GM12874 (cell line): ENCODE measurements at regions not wholly inside any gene's neighbourhood (a gene's known extent, or its start where the extent isn't known, plus 50 kb on each side); places are given as distances from the start of the nearest gene placed in this dataset.

Source experiments
- TF ChIP-seq, protein P1 (sequence below): IDR thresholded peaks from 2 replicates; pipeline ENCODE4 v1.5.1; 2011; ENCODE audit warnings: low read depth, mild to moderate bottlenecking, control low read depth, low read length, moderate library complexity; ENCODE audit not compliant: insufficient read depth

DNA sequence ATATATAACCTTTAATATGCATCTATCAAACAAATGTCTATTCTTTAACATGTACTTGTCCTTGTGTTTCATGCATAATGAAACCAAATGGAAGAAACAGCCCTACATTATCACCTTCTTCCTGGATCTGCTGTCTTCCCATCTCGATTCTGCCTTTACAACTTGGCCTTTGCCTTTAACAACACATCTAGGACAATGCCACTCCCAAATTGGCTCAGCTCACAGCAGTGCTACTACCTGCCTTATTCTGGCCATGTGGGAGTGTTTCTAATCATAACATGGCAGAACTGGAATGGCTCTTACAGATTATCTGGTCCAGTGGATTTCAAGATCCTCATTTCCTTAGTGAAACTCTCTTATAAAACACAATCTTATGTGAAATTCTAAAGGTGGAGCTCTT, 176.5 kb downstream of the CARTPT start:
- TF ChIP-seq, protein P1, sequence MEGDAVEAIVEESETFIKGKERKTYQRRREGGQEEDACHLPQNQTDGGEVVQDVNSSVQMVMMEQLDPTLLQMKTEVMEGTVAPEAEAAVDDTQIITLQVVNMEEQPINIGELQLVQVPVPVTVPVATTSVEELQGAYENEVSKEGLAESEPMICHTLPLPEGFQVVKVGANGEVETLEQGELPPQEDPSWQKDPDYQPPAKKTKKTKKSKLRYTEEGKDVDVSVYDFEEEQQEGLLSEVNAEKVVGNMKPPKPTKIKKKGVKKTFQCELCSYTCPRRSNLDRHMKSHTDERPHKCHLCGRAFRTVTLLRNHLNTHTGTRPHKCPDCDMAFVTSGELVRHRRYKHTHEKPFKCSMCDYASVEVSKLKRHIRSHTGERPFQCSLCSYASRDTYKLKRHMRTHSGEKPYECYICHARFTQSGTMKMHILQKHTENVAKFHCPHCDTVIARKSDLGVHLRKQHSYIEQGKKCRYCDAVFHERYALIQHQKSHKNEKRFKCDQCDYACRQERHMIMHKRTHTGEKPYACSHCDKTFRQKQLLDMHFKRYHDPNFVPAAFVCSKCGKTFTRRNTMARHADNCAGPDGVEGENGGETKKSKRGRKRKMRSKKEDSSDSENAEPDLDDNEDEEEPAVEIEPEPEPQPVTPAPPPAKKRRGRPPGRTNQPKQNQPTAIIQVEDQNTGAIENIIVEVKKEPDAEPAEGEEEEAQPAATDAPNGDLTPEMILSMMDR: no peak

DNA sequence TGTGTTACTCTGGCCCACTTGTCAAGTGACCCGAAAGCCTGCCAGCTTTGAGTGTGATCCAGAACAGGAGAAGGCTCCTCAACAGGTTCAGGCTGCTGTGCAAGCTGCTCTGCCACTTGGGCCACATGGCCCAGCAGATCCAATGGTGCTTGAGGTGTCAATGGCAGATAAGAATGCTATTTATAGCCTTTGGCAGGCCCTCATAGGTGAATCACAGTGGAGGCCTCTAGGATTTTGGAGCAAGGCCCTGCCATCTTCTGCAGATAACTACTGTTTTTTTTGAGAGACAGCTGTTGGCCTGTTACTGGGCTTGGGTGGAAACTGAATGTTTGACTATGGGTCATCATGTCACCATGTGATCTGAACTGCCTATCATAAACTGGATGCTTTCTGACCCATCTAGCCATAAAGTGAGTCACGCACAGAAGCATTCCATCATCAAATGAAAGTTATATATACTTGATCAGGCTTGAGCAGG, 180.8 kb downstream of the CARTPT start:
- TF ChIP-seq, protein P1: no peak

DNA sequence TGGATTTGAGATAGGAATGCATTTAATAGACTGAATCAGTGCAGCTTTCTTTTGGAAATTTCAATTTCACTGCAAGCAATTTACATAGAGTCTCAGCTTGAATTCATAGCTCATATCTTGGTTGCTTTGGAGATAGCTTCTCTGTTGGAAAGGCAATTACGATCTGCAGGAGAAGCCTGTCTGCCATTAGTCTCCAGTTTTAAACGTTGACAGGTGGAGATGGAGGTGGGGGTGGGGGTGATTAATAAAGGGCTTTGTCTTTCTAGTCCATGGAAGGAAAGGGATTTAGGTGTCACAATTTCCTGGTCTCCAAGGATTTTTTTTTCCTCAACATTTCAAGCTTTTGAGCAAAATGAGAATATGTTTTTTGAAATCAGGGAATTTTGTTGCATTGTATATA, 184.7 kb downstream of the CARTPT start:
- TF ChIP-seq, protein P1: no peak

DNA sequence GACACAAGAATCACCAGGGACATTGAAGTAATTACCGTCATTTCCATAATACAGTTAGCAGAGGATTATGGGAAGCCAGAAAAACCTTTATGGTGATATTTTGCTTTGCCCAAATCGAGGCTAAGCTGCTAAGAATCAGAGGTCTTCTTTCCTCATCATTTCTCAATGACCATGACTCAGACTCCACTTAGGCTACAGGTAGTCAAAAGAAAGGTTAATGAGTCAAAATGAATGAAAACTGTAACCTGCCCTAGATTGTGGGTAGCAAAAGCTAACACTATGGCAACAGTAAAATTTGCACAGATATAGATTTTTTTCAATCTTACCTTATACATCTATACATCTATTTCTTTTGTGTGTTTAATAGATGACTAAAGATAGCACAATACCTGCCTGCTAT, 185.8 kb downstream of the CARTPT start:
- TF ChIP-seq, protein P1: no peak

DNA sequence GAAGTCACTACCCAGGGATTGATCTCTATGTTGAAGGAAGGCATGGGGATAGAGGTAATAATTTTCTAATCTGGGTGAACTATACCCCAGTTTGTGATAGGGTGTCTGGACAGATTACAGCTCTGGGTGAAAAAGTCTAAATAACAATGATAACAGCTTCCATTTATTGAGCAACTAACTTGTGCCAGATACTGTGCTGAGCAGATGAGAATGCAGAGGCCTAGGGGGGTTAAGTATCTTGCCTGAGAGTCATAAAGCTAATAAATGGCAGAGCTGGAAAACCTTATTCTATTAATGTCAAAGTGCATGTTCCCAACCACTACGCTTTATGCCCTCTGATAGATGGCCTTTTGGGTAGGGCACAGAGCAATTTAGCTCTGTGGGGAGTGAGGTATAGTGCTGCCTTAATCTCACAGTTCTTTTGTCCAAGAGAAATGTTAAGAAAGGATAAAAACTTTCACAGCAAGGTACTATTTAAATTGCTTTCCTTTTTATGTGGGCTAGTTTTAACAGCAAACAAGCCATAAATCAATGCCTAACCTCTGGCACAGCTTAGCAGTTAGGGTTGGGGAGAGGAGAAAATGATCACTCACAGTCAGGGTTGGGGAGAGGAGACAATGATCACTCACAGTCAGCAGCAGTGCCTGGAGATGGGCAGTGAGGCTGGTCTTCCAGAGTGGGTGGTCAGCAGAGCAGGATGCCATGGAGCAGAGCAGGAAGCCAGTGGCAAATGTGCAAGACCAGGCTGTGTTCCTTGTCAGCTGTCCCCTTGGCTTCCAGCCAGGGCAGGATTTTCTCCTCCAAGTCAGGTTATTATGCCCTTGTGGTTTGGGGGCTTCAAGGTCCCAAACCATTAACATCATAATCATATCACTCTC, 187.0 kb downstream of the CARTPT start:
- TF ChIP-seq, protein P1: no peak

DNA sequence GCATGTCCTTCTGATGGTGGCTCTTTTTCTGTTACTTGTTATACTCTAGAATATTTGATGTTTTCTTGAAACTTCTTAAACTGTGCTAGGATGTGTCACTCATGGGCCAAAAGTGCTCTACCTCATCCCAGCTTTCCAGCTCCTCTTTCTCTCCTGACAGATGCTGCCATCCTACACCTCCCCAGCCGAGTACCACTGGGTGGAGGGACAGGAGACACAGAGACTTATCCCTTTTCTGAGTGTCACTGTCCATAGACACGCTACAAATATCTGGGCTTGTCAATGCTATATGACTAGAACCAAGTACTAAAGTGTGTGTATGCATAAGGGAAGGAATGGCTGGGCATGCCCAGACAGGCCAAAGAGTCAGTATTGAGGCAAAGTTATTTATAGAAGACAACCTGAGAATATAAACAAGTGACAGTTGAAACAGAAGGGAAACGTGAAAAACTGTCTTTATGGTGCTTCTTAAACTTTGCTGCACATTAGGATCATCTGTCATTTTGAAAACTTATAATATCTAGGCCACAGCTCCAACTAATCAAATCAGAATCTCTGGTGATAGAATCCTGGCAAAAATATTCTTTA, 188.0 kb downstream of the CARTPT start:
- TF ChIP-seq, protein P1: no peak

DNA sequence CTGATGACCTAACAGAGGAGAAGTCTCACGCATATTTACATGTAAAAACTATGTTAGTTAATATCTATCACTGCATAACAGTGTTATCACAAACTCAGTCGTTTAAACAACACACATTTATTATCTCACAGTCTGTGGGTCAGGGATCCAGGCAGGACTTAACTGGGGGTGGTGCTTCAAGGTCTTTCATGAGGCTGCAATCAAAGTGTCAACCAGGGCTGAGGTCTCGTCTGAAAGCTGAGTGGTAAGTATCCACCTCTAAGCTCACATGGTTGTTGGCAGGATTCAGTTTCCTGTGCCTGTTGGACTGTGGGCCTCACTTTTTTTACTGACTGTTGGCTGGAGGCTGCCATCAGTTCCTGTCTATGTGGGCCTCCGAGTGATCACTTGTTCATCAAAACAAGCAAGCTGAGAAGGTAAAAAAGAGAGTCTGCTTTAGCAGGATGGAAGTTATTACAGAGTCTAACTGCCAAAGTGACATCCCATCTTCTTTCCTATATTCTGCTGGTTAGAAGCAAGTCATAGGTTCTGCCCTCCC, 188.6 kb downstream of the CARTPT start:
- TF ChIP-seq, protein P1: no peak
